Stimulated activated CD8-positive, alpha-beta memory T cell treated with anti-CD3 and anti-CD28 coated beads, Interleukin-12 subunit alpha, Interleukin-12 subunit beta, amount 100 ng/mL, for 4 hours (primary cell): ENCODE measurements at regions not wholly inside any gene's neighbourhood (a gene's known extent, or its start where the extent isn't known, plus 50 kb on each side); places are given as distances from the start of the nearest gene placed in this dataset.

Source experiments
- DNase-seq: peaks from one replicate; pipeline ENCODE4 v3.0.0-alpha.2; 2020; ENCODE audit warnings: low read depth

DNA sequence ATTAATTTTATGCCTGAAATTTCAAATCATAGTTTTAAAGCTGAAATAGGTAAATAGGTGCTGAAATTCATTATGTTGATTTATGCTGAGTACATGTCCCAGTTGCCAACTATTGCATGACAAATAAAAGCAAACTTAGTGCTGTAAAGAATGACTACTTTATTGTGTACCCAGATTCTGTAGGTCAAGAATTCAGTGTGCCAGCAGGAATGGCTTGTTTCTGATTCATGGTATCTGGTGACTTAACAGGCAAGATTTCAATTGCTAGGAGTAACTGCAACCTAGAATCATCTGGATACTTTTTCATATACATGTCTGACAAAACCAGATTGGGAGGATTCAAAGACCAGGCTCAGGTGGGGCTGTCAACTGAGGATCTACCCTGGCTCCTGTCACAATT lies 678.4 kb upstream of the ADAMTS5 start:
- DNase-seq = no peak

DNA sequence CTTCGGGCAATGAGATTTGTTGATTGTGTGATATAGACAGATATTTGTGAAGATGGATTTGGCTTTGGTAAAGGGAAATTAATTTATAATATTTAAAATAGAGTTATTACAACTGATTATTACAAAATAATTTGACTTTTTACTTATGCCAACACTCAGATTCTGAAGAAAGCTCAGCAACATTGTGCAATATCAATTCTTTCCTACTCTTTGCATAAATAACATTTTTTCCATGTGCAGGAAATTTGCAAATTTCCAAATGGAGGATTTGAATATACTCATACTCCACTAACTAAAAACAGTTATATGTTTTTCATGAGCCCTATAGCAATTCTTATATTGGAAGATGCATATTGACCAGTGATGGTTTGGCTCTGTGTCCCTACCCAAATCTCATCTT lies 676.4 kb upstream of the ADAMTS5 start:
- DNase-seq = no peak

DNA sequence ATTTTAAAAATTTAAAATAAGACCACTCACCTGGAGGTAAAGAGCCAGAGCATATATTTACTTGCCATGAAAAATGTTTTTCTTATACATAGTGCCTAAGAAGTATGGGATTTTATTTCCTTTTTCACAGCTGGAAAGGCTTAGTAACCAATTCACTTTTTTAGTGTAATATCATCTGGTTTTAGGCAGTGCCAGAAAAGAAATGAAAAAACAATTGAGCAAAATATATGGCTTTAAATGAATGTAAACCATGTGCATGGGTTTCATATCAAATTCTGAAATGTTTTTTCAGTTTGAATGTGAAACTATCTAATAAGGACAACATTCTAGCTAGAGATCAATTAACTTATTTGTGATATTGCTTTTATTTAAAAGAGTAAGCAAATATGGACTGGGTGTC lies 672.4 kb upstream of the ADAMTS5 start:
- no peak for DNase-seq

DNA sequence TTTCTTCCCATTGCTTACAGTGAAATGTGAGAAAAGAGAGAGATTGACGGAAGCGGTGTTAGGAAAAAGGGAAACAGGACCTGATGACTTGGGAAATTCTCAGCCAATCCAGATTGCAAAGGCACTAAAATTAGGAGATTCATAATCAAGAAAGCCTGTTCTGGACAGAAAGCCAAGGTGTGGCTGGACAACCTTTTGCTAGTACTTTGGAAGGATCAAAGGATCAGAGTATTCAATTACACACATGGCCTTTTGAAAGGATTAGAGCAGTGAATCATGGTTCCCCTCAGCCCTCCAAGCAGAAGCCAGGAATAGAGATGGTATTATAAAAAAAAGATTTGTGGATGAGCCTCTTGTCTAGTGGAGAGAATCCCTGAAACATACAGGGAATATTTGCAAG lies 669.8 kb upstream of the ADAMTS5 start:
- DNase-seq = no peak

DNA sequence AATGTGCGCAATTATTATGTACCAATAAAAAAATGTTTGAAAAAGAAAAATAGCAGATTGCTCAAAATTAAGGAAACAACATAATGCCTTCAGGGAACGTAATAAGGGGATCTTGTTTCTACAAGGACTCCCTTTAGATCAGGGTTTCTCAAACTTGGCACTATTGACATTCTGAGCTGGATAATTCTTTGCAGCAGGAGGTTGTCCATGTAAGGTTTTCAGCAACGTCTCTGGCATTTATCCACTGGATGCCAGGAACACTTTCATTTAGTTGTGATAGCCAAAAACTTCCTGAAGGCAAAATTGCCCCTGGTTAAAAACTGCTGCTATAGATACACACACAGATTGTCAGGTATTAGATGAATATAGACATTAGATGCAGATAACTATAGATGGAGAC lies 666.7 kb upstream of the ADAMTS5 start:
- DNase-seq = no peak

DNA sequence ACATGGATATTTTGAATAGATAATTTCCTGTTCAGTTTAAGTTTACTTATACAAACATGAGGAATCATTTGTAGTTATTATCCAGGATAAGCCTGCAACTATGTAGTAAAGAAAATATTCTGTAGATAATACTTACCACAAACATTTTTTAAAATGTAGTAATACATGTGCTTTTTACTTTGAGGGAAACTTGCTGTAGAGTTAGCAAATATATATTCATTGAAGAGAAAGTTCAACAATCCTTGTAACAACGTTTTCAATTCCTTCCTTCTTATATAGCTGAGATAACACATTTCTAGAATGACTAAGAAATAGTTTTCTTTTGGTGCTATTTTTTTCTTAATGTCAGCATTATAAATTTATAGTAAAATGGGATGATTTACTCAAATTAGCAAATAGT lies 664.6 kb upstream of the ADAMTS5 start:
- DNase-seq = no peak

DNA sequence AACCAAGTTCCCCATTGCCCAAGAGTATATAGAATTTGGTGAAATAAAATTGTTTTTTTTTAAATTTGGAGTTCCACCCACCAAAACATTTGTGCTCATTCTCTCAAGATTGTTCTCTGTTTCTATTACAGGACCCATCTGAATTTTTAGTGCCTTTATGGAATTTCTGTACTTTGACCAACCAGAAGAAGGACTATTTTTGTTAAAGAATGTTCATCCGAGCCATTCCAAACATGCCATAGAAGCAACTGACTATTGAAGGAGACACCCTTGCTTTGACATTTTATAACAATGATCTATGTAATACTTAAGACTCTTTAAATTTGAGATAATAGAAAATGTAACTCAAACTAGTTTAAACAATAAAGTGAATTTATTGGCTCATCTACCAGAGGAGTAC lies 655.7 kb upstream of the ADAMTS5 start:
- no peak for DNase-seq

DNA sequence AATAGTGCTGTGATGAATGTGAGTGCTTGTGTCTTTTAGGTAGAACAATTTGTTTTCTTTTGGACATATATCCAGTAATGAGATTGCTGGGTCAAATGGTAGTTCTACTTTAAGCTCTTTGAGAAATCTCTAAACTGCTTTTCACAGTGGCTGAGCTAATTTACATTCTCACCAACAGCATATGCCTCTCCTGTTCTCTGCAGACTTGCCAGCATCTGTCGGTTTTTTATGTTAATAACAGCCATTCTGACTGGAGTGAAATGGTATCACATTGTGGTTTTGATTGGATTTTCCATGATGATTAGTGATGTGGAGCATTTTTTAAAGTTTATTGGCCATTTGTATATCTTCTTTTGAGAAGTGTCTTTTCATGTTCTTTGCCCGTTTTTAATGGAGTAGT lies 647.3 kb upstream of the ADAMTS5 start:
- DNase-seq = no peak

DNA sequence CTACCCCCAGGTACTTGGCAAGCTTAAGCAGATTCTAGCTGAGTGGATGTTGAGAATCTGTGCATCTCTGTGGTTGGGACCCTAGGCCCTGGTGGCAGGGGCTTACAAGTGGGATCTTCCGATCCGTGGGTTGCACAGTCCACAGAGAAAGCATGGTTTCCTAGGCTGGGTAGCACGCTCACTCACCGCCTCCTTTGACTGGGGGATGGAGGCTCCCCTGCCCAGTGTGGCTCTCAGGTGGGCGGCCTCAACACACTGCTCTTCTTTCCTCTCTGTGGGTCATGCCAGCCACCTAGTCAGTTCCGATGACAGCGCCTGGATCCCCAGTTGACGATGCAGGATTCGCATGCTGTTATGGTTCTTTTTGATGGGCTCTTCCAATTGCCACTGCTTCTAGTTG lies 639.5 kb upstream of the ADAMTS5 start:
- no peak for DNase-seq

DNA sequence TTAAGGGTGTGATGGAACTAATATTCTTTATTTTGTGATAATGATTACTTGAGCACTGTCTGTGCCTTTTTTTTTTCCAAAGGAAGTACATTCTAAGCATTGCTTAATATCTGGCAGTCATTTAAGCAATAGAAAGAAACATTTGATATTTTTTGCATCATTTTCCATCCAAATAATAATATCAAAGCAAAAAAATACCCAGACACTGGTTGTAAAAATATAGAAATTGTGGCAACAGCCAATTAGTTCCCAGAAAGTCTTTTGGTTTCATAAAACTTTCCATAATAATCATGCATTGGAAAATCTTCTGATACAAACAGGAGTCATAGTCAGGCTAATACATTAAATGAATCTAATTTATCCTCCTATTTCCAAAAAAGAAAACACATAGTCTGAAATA lies 629.3 kb upstream of the ADAMTS5 start:
- no peak for DNase-seq

DNA sequence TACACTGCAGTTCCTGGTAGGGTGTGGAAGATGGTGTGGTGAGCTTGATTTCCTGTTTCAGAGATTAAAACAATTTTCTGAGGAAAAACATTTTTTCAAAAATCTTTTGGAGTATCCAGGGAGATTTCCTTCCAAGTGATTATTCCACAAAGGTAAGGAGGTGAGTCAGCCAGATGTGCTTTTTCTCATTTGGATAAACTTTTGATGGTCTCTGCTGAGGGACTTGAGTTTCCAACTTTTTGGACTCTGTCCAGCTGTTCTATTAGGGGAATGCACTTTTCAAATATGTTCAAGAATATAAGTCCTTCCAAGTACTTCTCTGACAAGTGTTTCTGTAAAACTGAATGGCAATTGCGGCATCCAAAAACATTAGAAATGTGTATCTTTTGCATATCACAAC lies 628.8 kb upstream of the ADAMTS5 start:
- no peak for DNase-seq

DNA sequence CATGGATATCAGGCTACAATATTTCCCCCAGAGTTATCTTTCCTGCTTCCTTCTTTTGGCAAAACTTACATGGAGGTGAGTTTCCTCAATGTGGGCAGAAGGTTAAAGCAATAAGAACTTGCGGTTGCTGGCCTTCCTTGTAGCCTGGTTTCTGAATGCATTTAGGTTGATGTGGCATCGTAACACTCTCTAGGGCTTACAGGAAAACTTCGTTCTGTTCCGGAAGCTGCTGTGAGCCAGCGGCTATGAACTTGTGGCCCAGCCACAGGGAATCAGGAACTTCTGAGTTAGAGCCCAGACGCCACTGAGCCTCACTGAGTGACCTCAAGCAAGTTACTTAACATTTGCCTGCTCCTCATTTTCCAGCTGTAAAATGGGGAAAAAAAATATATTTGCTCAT lies 623.4 kb upstream of the ADAMTS5 start:
- DNase-seq = no peak

DNA sequence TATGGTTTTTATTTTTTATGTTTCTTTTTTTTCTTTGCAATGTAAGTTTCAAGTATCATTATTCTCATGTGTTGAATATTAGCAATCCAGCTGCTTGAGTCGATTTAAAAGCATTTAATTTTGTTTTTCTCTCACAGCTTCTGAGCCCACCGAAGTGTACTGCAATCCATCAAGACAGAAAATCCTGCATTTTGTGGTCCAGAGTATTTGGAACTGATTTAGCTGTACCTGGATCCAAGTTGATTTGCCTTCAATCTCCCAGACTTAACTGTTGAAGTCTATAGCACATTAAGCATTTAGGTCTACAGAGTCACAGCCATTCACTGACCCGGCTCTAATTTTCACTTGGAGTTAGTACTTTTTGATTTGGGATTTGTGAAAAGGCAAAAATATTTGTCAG lies 622.9 kb upstream of the ADAMTS5 start:
- DNase-seq = no peak

DNA sequence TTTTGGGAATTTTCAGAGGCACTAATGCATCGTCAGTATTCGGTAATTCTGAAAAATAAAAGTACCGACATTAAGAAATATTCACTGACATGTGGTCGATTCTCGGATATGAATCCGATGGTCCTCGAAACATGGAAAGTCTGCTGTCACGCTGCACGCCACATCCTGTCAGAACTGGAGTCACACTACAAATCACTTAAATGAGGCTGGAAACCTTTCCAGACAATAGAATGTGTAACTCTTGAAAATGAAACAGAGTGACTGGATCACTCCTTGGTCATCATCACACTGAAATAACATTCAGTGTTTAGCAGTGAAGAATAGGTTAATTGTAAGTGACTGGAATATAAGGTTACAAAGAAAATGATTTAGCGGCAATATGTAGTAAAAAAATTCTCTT lies 620.1 kb upstream of the ADAMTS5 start:
- DNase-seq = no peak

DNA sequence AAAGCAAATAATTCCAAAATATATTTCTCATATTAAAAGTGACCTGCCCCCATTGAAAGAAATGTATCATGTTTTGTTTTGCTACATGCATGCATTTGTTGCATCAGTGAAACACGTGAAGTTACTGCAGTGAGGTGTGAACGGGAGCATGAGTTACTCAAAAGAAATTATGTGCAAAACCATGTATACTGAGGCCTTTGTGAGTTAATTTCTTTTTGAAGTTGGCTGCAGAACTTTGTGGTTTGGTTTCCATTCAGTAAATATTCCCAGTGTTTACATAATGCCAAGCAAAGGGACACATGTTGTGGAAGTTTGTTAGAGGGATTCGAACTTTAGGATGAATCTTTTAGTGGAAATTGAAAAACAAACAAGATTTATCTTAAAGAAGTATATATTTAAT lies 619.4 kb upstream of the ADAMTS5 start:
- no peak for DNase-seq

DNA sequence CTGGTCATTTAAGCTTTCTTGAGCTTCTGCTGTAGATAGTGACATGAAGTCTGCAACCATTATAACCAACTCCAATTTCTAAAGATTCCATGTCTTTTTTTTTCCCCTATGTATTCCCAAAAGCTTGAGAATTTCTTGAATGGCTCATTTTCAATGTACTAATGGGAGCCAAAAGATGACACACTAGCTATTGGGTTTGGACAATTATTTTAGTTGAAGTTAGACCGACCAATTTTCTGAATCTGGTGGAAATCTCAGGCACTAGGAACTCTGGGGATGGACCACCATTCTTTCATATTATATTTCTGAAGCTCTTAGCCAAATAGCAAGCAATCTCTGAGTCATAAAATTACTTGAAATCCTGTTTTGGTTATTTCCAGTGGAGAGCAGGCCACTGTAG lies 617.4 kb upstream of the ADAMTS5 start:
- DNase-seq = no peak

DNA sequence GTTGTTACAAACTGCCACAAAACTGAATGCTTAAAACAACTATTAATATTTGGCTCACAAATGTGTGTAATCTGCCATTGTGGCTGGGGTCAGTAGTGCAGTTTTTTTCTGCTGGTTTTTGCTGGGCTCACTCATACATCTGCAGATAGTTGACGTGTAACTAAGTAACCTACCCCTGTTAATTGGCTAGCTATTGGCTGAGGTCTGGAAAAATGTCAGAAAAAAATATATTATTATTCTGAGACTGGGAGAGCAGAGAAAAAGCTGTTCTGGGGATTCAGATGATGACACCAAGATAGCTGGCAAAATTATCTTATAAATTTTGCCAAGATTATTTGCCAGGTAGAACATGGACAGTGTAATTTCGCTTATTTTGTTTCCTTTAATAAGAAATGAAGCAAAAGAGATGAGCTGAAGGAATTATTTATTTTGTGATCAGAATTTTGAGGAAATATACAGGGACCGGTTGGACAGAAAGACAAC lies 616.1 kb upstream of the ADAMTS5 start:
- DNase-seq = no peak

DNA sequence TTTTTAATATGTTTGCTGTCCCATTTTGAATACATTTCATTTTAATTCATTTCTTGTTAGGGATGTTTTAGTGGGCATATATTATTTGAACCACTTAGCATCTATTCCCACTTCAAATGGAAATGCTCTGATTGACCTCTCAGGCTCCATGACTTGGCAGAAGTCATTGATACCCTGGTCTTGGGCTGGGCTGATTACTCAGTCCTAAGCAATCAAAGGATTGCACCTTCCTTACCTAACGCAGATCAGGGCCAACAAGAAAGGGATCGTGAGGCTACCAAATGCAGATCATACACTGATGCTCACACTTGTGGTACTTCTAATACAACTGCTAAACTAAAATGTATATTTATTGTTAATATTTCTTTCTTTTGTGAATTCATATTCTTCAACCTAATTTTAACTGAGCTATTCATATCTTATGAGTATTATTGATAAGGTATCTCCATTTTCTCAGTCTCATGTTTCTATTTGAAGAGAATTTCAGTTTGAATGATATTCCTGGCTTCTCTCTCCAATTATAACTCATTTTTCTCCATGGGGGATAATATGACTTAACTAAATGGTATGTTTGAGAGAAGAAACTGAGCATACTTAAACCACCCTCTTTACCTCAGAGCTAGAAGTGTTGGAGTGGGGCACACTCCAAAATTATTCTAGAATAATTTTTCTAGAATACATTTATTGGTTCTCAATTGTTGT lies 615.5 kb upstream of the ADAMTS5 start:
- DNase-seq = no peak

DNA sequence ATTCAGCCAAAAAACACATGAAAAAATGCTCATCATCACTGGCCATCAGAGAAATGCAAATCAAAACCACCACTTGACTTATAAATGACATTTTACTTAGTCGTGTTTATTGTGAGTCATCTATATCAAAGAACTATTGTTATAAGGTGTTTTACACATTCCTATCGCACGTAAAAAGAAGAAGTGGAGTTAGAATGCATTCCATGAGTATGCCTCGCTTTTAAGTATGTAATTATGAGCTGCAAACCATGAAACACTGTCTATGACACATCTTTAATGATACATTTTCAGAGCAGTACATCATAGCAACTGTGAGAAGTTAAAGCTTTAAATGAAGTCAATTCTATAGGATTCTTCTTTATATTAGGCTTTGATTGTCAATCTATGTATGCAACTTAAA lies 614.3 kb upstream of the ADAMTS5 start:
- no peak for DNase-seq

DNA sequence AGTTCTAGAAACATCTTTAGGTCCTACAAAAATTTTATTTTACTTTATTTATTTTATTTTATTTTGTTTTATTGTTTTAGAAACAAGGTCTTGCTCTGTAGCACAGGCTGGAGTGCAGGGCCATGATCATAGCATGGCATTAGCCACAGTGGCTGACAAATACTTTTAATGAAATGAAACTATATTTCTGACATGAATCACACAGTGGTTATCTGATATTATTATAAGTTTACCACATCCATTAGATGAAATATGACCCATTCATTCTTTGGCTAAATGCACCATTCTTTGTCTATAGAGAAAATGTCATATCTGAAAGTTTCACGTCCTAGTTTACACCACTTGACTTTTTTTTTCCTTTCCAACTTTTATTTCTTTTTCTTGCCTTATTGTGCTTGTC lies 613.4 kb upstream of the ADAMTS5 start:
- no peak for DNase-seq

DNA sequence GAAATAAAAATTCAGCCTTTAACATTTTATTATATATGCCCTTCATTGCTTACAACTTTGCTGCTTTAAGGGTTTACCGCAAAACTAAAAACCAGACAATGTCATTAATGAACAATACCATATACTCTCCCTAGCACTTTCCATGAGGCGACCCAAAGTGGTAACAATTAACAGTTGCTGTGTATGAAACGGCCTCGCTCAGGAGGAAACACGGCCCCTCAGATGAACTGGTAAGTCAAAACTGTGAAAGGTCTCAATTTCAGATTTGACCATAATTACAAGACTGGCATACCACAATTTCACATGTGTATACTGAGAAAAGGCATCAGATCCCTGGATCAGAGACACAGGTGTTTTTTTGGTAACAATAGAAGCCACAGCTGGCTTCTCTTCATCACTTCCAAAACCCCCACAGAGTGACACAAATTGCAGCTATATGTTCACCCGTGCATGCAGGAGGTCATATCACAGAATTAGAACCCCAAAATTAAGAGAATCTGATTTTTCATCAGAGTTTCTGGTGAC lies 611.9 kb upstream of the ADAMTS5 start:
- DNase-seq = no peak

DNA sequence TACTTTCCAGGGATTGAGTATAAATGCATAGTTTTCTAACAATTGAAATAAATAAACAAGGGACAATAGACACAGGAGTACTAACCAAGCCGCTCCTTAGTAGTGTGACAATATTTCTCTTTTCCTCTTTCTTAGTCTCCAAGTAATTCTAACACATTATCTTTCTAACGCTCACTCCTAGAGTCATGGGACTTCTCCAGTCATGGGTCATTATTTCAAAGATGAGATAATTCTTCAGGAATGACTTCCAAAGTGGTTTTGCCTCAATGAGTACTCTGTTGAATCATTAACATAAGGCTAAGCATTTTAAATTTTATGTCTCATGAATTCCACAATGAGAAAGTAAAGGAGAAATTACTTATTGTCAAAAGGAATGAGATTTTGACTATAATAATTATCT lies 605.8 kb upstream of the ADAMTS5 start:
- no peak for DNase-seq

DNA sequence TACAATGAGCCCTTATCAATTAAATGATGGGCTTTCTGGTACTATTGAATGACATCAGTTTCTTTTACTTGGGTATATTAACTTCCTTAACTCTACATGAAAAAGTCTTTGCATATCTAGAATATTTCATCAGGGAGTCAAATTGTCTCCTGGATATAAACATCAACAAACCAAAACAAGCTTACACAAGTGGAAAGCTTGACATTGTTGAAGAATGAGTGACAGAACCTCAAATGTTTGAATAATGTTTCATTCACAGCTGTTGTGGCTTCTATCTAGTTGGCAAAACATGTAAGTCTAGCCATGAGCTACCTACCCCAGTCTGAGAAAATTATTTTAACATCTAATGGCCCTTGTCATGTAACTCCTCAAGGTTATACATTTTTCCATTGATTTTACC lies 604.8 kb upstream of the ADAMTS5 start:
- no peak for DNase-seq

DNA sequence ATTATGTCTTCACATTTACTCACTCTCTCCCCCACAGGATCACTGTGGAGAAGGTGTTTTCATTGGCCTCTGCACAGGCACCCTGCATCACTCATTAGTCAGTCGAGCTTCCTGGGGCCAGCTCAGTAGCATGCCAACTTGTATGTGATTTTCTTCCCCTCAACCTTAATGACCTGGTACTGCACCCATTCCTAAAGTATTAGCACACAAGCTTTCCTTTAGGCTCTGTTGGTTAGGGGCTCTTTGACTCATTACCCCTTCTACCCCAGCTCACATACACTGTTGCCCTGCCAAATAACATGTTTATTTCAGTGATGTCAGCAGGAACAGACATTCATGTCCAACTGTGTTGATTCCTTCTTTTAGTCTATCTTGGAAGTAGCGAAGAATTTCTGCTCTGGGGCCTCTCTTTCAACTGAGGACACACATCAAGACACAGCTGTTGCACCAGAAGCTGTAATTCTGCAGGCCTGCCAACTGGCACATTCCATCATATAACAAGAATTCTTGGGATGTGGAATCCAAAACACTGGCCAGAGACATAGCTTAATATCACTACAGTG lies 603.5 kb upstream of the ADAMTS5 start:
- no peak for DNase-seq
